ENCODE measurements at regions not wholly inside any gene's neighbourhood (a gene's known extent, or its start where the extent isn't known, plus 50 kb on each side); places are given as distances from the start of the nearest gene placed in this dataset.

DNA sequence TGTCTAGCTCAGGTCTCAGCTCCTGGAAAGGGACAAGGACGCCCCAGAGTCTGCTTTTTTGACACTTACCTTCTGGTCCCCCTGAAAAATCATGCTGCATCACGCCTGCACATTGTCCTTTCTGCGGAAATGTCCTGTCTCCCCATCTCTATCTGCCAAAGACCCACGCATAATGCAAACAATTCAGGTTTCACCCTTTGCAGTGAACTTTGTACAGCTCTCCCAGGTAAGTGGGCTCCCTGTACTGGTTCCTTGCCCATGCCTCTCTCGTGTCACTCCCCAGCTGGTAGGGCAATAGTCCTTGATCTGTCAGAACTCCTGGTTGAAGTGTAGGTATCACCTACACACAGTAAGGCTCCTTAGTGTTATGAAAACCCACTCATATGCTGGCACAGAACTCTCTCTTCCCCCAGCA is 102.9 kb upstream of the IRF2BP2 start:
- TF ChIP-seq, protein P1, sequence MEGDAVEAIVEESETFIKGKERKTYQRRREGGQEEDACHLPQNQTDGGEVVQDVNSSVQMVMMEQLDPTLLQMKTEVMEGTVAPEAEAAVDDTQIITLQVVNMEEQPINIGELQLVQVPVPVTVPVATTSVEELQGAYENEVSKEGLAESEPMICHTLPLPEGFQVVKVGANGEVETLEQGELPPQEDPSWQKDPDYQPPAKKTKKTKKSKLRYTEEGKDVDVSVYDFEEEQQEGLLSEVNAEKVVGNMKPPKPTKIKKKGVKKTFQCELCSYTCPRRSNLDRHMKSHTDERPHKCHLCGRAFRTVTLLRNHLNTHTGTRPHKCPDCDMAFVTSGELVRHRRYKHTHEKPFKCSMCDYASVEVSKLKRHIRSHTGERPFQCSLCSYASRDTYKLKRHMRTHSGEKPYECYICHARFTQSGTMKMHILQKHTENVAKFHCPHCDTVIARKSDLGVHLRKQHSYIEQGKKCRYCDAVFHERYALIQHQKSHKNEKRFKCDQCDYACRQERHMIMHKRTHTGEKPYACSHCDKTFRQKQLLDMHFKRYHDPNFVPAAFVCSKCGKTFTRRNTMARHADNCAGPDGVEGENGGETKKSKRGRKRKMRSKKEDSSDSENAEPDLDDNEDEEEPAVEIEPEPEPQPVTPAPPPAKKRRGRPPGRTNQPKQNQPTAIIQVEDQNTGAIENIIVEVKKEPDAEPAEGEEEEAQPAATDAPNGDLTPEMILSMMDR (IDR thresholded peaks at IDR 0.05), result no peak
- TF ChIP-seq POLR2A (IDR thresholded peaks at IDR 0.05), result no peak
